Liver (tissue), 8 donors: ENCODE measurements at regions not wholly inside any gene's neighbourhood (a gene's known extent, or its start where the extent isn't known, plus 50 kb on each side); places are given as distances from the start of the nearest gene placed in this dataset.

ENCODE experiments used
- DNase-seq: peaks from one replicate; pipeline ENCODE4 v3.0.0-alpha.2; 2017; ENCODE audit warnings: low spot score
- H3K27ac ChIP-seq, 2 donors: one replicate each; pipeline ENCODE4 v1.7.0; 2013; ENCODE audit warnings: inconsistent platforms in 2 of 2, low read length in 2 of 2, control low read depth in 1 of 2, low read depth in 1 of 2, mild to moderate bottlenecking in 1 of 2
- H3K27me3 ChIP-seq, 4 donors: one replicate each; pipeline versions ENCODE4 v1.6.1 to v1.7.0; 2013; ENCODE audit warnings: low read length in 3 of 4, inconsistent platforms in 1 of 4, mild to moderate bottlenecking in 1 of 4, moderate library complexity in 1 of 4; ENCODE audit not compliant: control insufficient read depth in 4 of 4, insufficient read depth in 4 of 4
- H3K36me3 ChIP-seq, 4 donors: one replicate each; pipeline versions ENCODE4 v1.6.1 to v1.7.0; 2013; ENCODE audit warnings: low read length in 3 of 4, mild to moderate bottlenecking in 3 of 4, low read depth in 1 of 4, moderate library complexity in 1 of 4; ENCODE audit not compliant: control insufficient read depth in 4 of 4, insufficient read depth in 3 of 4
- H3K4me1 ChIP-seq, 4 donors: one replicate each; pipeline versions ENCODE4 v1.6.1 to v1.7.0; 2013; ENCODE audit warnings: low read length in 3 of 4, mild to moderate bottlenecking in 3 of 4, moderate library complexity in 1 of 4; ENCODE audit not compliant: control insufficient read depth in 4 of 4, insufficient read depth in 4 of 4
- H3K4me3 ChIP-seq, 3 donors: one replicate each; pipeline versions ENCODE4 v1.6.1 to v1.7.0; 2013; ENCODE audit warnings: low read length in 3 of 3, control low read depth in 1 of 3, low read depth in 1 of 3, mild to moderate bottlenecking in 1 of 3
- H3K9ac ChIP-seq, 2 donors: one replicate each; pipeline ENCODE4 v1.7.0; 2013; ENCODE audit warnings: low read length in 2 of 2, mild to moderate bottlenecking in 2 of 2, moderate library complexity in 2 of 2, control low read depth in 1 of 2, low read depth in 1 of 2
- H3K9me3 ChIP-seq, 4 donors: one replicate each; pipeline versions ENCODE4 v1.6.1 to v1.7.0; 2013; ENCODE audit warnings: low read length in 3 of 4; ENCODE audit not compliant: control insufficient read depth in 4 of 4
- ATF3 ChIP-seq: IDR thresholded peaks from 2 replicates; pipeline ENCODE4 v1.6.1; 2016; ENCODE audit warnings: antibody characterized with exemption
- CTCF ChIP-seq: fragments of 150-350 bp; IDR thresholded peaks from 2 replicates; pipeline ENCODE4 v1.5.1; 2017; ENCODE audit warnings: improper control_type of control experiment, low read depth, low read length; ENCODE audit not compliant: missing input control
- EGR1 ChIP-seq, 2 donors: IDR thresholded peaks; 2 replicates each; pipeline ENCODE4 v1.6.1; 2016 to 2018; ENCODE audit warnings: antibody characterized with exemption in 2 of 2, low read depth in 2 of 2
- FOXA2 ChIP-seq: IDR thresholded peaks from 2 replicates; pipeline ENCODE4 v1.6.1; 2016; ENCODE audit warnings: antibody characterized with exemption
- GABPA ChIP-seq, 2 donors: IDR thresholded peaks in 1 of 2; conservative IDR thresholded peaks in 1 of 2; 2 replicates each; pipeline ENCODE4 v1.6.1; 2016; ENCODE audit warnings: antibody characterized with exemption in 2 of 2, mild to moderate bottlenecking in 1 of 2, moderate library complexity in 1 of 2
- HNF4A ChIP-seq, 2 donors: conservative IDR thresholded peaks; 2 replicates each; pipeline ENCODE4 v1.6.1; 2016; ENCODE audit warnings: antibody characterized with exemption in 2 of 2, mild to moderate bottlenecking in 2 of 2
- HNF4G ChIP-seq: IDR thresholded peaks from 2 replicates; pipeline ENCODE4 v1.6.1; 2016; ENCODE audit warnings: antibody characterized with exemption
- MAX ChIP-seq: IDR thresholded peaks from 2 replicates; pipeline ENCODE4 v1.6.1; 2016; ENCODE audit warnings: antibody characterized with exemption
- NR2F2 ChIP-seq: IDR thresholded peaks from 2 replicates; pipeline ENCODE4 v1.6.1; 2016; ENCODE audit warnings: antibody characterized with exemption
- RAD21 ChIP-seq, 2 donors: IDR thresholded peaks; 2 replicates each; pipeline ENCODE4 v1.6.1; 2016; ENCODE audit warnings: antibody characterized with exemption in 2 of 2, mild to moderate bottlenecking in 2 of 2
- RXRA ChIP-seq, 2 donors: IDR thresholded peaks; 2 replicates each; pipeline ENCODE4 v1.6.1; 2017 to 2018; ENCODE audit warnings: antibody characterized with exemption in 2 of 2, mild to moderate bottlenecking in 1 of 2
- SP1 ChIP-seq: IDR thresholded peaks from 2 replicates; pipeline ENCODE4 v1.6.1; 2018; ENCODE audit warnings: antibody characterized with exemption, mild to moderate bottlenecking
- YY1 ChIP-seq: IDR thresholded peaks from 2 replicates; pipeline ENCODE4 v1.6.1; 2016; ENCODE audit warnings: antibody characterized with exemption, mild to moderate bottlenecking
- ZBTB33 ChIP-seq: IDR thresholded peaks from 2 replicates; pipeline ENCODE4 v1.6.1; 2016; ENCODE audit warnings: antibody characterized with exemption
- WGBS: extraction: QIAGEN DNeasy Blood & Tissue Kit; methylation state at CpG from one replicate; pipeline ENCODE4 v1.1.7; 2013; 5-methylcytosine and 5-hydroxymethylcytosine counted together
- donor health status: healthy.
- donor health status: healthy.
- donor health status: healthy.
- donor health status: healthy.
- donor health status: healthy.

GRCh38 chr18:42604820-42605219 lies 510.7 kb downstream of the RIT2 start:
- Histone ChIP-seq H3K36me3 (no peaks in the 10 kb centered on the region), H3K4me3 (no peak overlapping the region), H3K4me1 (no peaks in the 10 kb centered on the region), H3K27me3 (no peaks in the 10 kb centered on the region), H3K27ac (no peak overlapping the region), H3K9me3 (no peaks in the 10 kb centered on the region), H3K9ac (no peak overlapping the region)
- no peak for DNase-seq
- TF ChIP-seq CTCF (no peak), SP1 (no peak), ATF3 (no peak)

- H3K9me3 ChIP-seq: no peaks in the 10 kb centered on the region
- WGBS: 96% methylated on average over 4 of the region's 4 CpGs
Observed at GRCh38 chr18:42606886-42607495, 508.5 kb downstream of the RIT2 start.

More at GRCh38 chr18:42606886-42607495, 508.5 kb downstream of the RIT2 start:
- Histone ChIP-seq H3K4me3 (no peak overlapping the region), H3K4me1 (no peaks in the 10 kb centered on the region), H3K27me3 (no peaks in the 10 kb centered on the region), H3K27ac (no peak overlapping the region), H3K9ac (no peak overlapping the region), H3K36me3 (no peaks in the 10 kb centered on the region)
- TF ChIP-seq GABPA (IDR thresholded peaks at IDR 0.05 in 1 of 2, conservative IDR thresholded peaks at IDR 0.05 in 1 of 2) (no peak), CTCF (no peak), ATF3 (no peak), HNF4A (conservative IDR thresholded peaks at IDR 0.05) (no peak), RAD21 (IDR thresholded peaks at IDR 0.05) (no peak), MAX (no peak), ZBTB33 (no peak), FOXA2 (no peak), RXRA (IDR thresholded peaks at IDR 0.05) (no peak), EGR1 (IDR thresholded peaks at IDR 0.05; ENCODE audit: low read depth in 2 of 2) (no peak), NR2F2 (no peak), HNF4G (no peak), YY1 (no peak)
- DNase-seq: no peak
